ENCODE measurements at regions not wholly inside any gene's neighbourhood (a gene's known extent, or its start where the extent isn't known, plus 50 kb on each side); places are given as distances from the start of the nearest gene placed in this dataset.

- TF ChIP-seq CTCF (conservative IDR thresholded peaks at IDR 0.05): no peak
- TF ChIP-seq EZH2 (IDR thresholded peaks at IDR 0.05; ENCODE audit: low read depth): no peak
These were observed 50.6 kb upstream of the TMEFF2 start for GRCh38 chr2:192245329-192245728.

Measured in PC-9 (cell line).